ENCODE measurements at regions not wholly inside any gene's neighbourhood (a gene's known extent, or its start where the extent isn't known, plus 50 kb on each side); places are given as distances from the start of the nearest gene placed in this dataset.

DNA sequence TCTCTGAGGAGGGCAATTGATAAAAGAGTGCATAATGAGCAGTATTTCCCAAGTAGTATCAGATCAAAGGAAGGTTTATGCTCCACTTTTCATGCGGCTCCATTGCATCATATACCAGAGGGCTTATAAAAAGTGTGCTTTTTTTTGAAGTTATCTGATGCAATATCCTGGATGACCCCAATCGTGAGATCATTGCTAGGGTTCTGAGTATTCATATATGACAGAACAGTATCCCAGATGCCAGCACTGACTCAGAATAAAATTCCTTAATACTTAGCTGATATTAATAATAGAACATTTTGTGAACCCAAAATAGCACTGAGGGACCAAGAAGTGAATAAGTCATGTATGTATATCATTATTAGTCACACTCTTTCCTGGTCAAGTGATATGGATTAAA lies 945.5 kb upstream of the AGA start:
- TF ChIP-seq, protein P1, sequence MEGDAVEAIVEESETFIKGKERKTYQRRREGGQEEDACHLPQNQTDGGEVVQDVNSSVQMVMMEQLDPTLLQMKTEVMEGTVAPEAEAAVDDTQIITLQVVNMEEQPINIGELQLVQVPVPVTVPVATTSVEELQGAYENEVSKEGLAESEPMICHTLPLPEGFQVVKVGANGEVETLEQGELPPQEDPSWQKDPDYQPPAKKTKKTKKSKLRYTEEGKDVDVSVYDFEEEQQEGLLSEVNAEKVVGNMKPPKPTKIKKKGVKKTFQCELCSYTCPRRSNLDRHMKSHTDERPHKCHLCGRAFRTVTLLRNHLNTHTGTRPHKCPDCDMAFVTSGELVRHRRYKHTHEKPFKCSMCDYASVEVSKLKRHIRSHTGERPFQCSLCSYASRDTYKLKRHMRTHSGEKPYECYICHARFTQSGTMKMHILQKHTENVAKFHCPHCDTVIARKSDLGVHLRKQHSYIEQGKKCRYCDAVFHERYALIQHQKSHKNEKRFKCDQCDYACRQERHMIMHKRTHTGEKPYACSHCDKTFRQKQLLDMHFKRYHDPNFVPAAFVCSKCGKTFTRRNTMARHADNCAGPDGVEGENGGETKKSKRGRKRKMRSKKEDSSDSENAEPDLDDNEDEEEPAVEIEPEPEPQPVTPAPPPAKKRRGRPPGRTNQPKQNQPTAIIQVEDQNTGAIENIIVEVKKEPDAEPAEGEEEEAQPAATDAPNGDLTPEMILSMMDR (IDR thresholded peaks at IDR 0.05): no peak
- no peak for TF ChIP-seq POLR2A (IDR thresholded peaks at IDR 0.05)

Measured in heart left ventricle (tissue), 13 donors.